ENCODE measurements at regions not wholly inside any gene's neighbourhood (a gene's known extent, or its start where the extent isn't known, plus 50 kb on each side); places are given as distances from the start of the nearest gene placed in this dataset.

DNA sequence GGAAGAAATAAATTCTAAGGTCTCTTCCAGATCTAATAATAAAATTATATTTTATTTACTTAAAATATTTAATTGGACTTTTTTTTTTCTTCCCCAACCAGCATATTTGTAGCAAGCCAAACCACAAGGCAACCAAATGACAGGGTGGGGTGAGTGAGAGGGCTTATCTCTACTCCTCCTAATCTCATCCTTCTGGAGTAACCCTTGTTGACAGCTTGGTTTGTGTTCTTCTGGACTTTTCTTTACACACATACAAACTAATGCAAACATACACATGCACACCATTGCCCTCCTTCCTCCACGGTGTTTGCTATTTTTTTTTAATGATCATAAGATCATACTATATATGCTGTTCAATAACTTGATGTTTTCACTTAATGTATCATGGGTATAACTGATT is 383.1 kb downstream of the DLEU7 start:
- Histone ChIP-seq H3K9ac (ENCODE audit: low read length) (no peak overlapping the region), H2AFZ (ENCODE audit: low read depth, low read length) (no peak overlapping the region), H3K4me3 (ENCODE audit: insufficient read depth, low read depth, low read length) (no peak overlapping the region), H4K20me1 (ENCODE audit: insufficient read depth, low read length) (no peaks in the 10 kb centered on the region), H3K79me2 (ENCODE audit: insufficient read depth, low read length) (no peaks in the 10 kb centered on the region), H3K4me2 (ENCODE audit: low read length) (no peak overlapping the region), H3K36me3 (ENCODE audit: insufficient read depth, low read length) (no peaks in the 10 kb centered on the region), H3K4me1 (ENCODE audit: insufficient read depth, low read length) (no peaks in the 10 kb centered on the region), H3K27me3 (ENCODE audit: insufficient read depth, low read length) (no peaks in the 10 kb centered on the region), H3K9me3 (ENCODE audit: insufficient read depth, low read depth, low read length) (no peaks in the 10 kb centered on the region), H3K27ac (ENCODE audit: low read depth, low read length) (no peak overlapping the region)
- TF ChIP-seq, protein P1, sequence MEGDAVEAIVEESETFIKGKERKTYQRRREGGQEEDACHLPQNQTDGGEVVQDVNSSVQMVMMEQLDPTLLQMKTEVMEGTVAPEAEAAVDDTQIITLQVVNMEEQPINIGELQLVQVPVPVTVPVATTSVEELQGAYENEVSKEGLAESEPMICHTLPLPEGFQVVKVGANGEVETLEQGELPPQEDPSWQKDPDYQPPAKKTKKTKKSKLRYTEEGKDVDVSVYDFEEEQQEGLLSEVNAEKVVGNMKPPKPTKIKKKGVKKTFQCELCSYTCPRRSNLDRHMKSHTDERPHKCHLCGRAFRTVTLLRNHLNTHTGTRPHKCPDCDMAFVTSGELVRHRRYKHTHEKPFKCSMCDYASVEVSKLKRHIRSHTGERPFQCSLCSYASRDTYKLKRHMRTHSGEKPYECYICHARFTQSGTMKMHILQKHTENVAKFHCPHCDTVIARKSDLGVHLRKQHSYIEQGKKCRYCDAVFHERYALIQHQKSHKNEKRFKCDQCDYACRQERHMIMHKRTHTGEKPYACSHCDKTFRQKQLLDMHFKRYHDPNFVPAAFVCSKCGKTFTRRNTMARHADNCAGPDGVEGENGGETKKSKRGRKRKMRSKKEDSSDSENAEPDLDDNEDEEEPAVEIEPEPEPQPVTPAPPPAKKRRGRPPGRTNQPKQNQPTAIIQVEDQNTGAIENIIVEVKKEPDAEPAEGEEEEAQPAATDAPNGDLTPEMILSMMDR (IDR thresholded peaks at IDR 0.05; ENCODE audit: insufficient read depth, low read depth, low read length) = no peak
- TF ChIP-seq EZH2 (IDR thresholded peaks at IDR 0.05; ENCODE audit: insufficient read depth, low read length) = no peak
- Mint-ChIP-seq H3K36me3 (ENCODE audit: low read depth, unreplicated experiment) (no peaks in the 10 kb centered on the region), H3K9me3 (ENCODE audit: unreplicated experiment) (no peaks in the 10 kb centered on the region), H3K27me3 (ENCODE audit: low read depth, unreplicated experiment) (no peaks in the 10 kb centered on the region), H3K4me1 (ENCODE audit: low read depth, unreplicated experiment) (no peaks in the 10 kb centered on the region), H3K27ac (ENCODE audit: unreplicated experiment) (no peak overlapping the region), H3K4me3 (ENCODE audit: unreplicated experiment) (no peak overlapping the region)
- DNase-seq (ENCODE audit: low read depth) (no peak), FAIRE-seq (no peak)

DNA sequence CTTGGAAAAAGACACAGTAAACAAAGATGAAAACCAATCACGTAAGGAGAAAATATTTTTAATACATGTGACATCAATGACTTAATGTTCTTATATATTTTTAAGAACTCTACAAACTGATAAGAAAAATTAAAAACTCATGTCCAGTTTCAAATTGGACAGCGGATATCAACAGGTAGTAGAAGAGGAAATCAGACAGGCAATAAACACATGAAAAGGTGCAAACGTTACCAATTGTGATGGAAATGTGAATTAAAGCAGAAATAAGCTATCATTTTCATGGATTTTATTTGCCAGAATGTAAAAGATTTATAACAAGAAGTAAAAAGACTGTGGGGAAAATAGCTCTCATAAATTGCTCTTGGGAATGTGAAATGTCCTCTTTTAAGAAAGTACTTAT is 382.3 kb downstream of the DLEU7 start:
- no peaks in the 10 kb centered on the region for H3K36me3 ChIP-seq (ENCODE audit: insufficient read depth, low read length)
- no peaks in the 10 kb centered on the region for H3K4me1 Mint-ChIP-seq (ENCODE audit: low read depth, unreplicated experiment)
- no peak overlapping the region for H3K4me3 ChIP-seq (ENCODE audit: insufficient read depth, low read depth, low read length)
- H3K27me3 Mint-ChIP-seq (ENCODE audit: low read depth, unreplicated experiment) = no peaks in the 10 kb centered on the region
- no peak overlapping the region for H3K27ac ChIP-seq (ENCODE audit: low read depth, low read length)
- FAIRE-seq (no peak), DNase-seq (ENCODE audit: low read depth) (no peak)
- no peak for TF ChIP-seq EZH2 (IDR thresholded peaks at IDR 0.05; ENCODE audit: insufficient read depth, low read length)
- TF ChIP-seq, protein P1 (IDR thresholded peaks at IDR 0.05; ENCODE audit: insufficient read depth, low read depth, low read length) = no peak
- H3K36me3 Mint-ChIP-seq (ENCODE audit: low read depth, unreplicated experiment) = no peaks in the 10 kb centered on the region
- no peaks in the 10 kb centered on the region for H3K9me3 ChIP-seq (ENCODE audit: insufficient read depth, low read depth, low read length)
- H3K4me2 ChIP-seq (ENCODE audit: low read length) = no peak overlapping the region
- no peaks in the 10 kb centered on the region for H3K79me2 ChIP-seq (ENCODE audit: insufficient read depth, low read length)
- no peak overlapping the region for H2AFZ ChIP-seq (ENCODE audit: low read depth, low read length)
- no peaks in the 10 kb centered on the region for H4K20me1 ChIP-seq (ENCODE audit: insufficient read depth, low read length)
- no peaks in the 10 kb centered on the region for H3K27me3 ChIP-seq (ENCODE audit: insufficient read depth, low read length)
- H3K4me1 ChIP-seq (ENCODE audit: insufficient read depth, low read length) = no peaks in the 10 kb centered on the region
- no peak overlapping the region for H3K27ac Mint-ChIP-seq (ENCODE audit: unreplicated experiment)
- H3K4me3 Mint-ChIP-seq (ENCODE audit: unreplicated experiment) = no peak overlapping the region
- H3K9me3 Mint-ChIP-seq (ENCODE audit: unreplicated experiment) = no peaks in the 10 kb centered on the region
- no peak overlapping the region for H3K9ac ChIP-seq (ENCODE audit: low read length)

DNA sequence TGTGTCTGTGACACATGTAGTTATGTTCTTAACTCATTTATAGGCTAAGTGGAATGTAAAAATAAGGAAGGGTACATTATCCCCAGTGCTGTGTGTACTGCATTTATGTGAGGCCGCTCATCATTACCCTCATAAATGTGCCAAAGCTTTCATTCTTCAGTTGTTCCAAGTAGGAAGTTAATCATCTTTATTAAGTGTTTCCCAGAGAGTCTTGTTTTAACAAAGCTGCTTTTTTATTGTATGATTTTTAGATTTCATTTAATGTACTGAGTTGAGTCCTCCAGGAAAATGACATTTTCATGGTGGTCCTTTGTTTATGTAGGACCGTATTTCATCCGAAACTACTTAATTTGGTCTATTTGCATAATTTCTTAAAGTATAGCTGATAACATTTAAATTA is 379.8 kb downstream of the DLEU7 start:
- Histone ChIP-seq H3K36me3 (ENCODE audit: insufficient read depth, low read length) (no peaks in the 10 kb centered on the region), H3K27me3 (ENCODE audit: insufficient read depth, low read length) (no peaks in the 10 kb centered on the region), H3K4me1 (ENCODE audit: insufficient read depth, low read length) (no peaks in the 10 kb centered on the region), H3K9me3 (ENCODE audit: insufficient read depth, low read depth, low read length) (no peaks in the 10 kb centered on the region), H3K27ac (ENCODE audit: low read depth, low read length) (no peak overlapping the region), H4K20me1 (ENCODE audit: insufficient read depth, low read length) (no peaks in the 10 kb centered on the region), H2AFZ (ENCODE audit: low read depth, low read length) (no peak overlapping the region), H3K4me3 (ENCODE audit: insufficient read depth, low read depth, low read length) (no peak overlapping the region), H3K4me2 (ENCODE audit: low read length) (no peak overlapping the region), H3K9ac (ENCODE audit: low read length) (no peak overlapping the region), H3K79me2 (ENCODE audit: insufficient read depth, low read length) (no peaks in the 10 kb centered on the region)
- H3K4me1 Mint-ChIP-seq (ENCODE audit: low read depth, unreplicated experiment) = no peaks in the 10 kb centered on the region
- H3K36me3 Mint-ChIP-seq (ENCODE audit: low read depth, unreplicated experiment) = no peaks in the 10 kb centered on the region
- no peak overlapping the region for H3K4me3 Mint-ChIP-seq (ENCODE audit: unreplicated experiment)
- DNase-seq (ENCODE audit: low read depth) = no peak
- no peaks in the 10 kb centered on the region for H3K9me3 Mint-ChIP-seq (ENCODE audit: unreplicated experiment)
- H3K27me3 Mint-ChIP-seq (ENCODE audit: low read depth, unreplicated experiment) = no peaks in the 10 kb centered on the region
- no peak overlapping the region for H3K27ac Mint-ChIP-seq (ENCODE audit: unreplicated experiment)
- no peak for FAIRE-seq
- TF ChIP-seq EZH2 (IDR thresholded peaks at IDR 0.05; ENCODE audit: insufficient read depth, low read length) = no peak
- TF ChIP-seq, protein P1 (IDR thresholded peaks at IDR 0.05; ENCODE audit: insufficient read depth, low read depth, low read length) = no peak

Data from astrocyte (in vitro differentiated cells and primary cell).